IPS-NIHi7 (cell line): ENCODE measurements at regions not wholly inside any gene's neighbourhood (a gene's known extent, or its start where the extent isn't known, plus 50 kb on each side); places are given as distances from the start of the nearest gene placed in this dataset.
A peak's percentile ranks its signal among the peaks of the same experiment; 100 is the strongest.
"Not testable (repeated sequence)": the region's sequence is repeated elsewhere in the genome, so short reads cannot be mapped to it uniquely, and the experiment has no call there.

Experiments
- DNase-seq: peaks from one replicate; pipeline ENCODE4 v3.0.0; 2012; ENCODE audit warnings: mixed read lengths; ENCODE audit errors: extremely low spot score

DNA sequence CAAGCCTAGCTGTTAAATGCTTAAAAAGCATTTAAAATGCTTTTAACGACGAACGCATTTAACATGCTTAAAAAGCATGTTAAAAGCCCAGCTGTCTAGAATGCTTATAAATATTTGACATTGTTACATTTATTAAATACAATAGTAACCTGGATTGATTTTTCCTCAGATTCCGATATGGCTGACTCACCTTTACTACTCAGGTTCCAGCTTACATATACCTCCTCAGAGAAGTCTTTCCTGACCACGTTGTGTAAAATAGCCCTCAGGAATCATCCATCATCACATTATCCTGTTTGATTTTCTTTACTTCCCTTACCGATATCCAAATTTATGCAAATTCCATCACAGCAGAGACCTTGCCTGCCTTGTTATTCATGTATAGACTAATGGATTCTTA lies 51.4 kb downstream of the SLC41A2 start:
- no peak for DNase-seq

GRCh38 chr12:104905446-104905845 lies 52.6 kb downstream of the SLC41A2 start:
- DNase-seq: not testable (repeated sequence)

GRCh38 chr12:104903648-104904423 lies 54.3 kb downstream of the SLC41A2 start:
- DNase-seq: no peak

- no peak for DNase-seq
Measured at GRCh38 chr12:104902125-104902524, 56.0 kb downstream of the SLC41A2 start.

- DNase-seq: no peak
Measured at GRCh38 chr12:104896710-104897109, 61.4 kb downstream of the SLC41A2 start.

DNA sequence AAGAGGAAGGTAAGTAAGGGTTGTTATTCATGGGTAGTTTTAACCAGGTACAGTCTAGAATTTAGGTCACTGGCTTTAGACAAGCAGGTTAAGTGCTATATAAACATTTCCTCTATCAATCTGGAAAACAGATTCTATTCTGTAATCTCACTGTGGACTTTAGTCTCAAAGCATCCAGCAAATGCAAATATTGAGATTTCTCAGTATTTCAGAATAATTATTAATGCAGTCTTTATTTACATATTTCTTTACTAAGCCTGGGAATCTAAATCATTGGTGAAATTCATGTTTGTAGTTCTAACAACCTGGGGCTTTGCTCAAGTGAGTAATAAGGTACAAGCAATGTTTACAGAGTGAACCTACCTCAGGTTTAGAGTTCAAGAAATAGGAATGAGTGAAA lies 61.9 kb downstream of the SLC41A2 start:
- DNase-seq: no peak

- no peak for DNase-seq
Measured at GRCh38 chr12:104895415-104895814, 62.7 kb downstream of the SLC41A2 start.

DNA sequence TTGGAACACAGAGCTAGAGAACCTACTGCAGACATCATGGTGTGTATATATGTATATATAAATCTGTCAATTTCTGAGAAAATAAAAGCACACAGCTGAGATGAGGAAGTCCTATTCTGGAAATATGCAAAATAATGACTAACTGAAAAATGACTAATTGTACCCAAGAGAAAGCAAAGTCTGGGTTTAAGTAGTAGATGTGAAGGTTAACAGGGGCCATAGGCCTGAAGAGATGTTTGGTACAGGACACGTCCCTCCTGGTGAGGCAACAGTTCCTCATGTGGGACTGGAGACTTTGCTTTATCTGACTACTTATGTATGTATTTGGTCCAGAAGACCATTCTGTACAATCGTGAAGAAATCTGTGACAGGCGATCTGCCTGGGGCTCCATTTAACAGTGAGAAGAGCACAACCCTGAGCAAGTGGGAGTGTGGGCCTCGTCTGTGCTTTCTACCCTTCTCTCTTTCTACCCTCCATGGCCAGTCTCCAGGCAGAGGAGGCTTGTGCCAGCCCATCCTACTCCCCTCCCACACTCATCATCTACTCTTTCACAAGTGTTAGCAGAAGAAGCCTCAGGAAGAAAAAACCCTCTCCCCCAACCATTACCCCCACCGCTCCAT lies 67.5 kb downstream of the SLC41A2 start:
- DNase-seq: no peak

DNA sequence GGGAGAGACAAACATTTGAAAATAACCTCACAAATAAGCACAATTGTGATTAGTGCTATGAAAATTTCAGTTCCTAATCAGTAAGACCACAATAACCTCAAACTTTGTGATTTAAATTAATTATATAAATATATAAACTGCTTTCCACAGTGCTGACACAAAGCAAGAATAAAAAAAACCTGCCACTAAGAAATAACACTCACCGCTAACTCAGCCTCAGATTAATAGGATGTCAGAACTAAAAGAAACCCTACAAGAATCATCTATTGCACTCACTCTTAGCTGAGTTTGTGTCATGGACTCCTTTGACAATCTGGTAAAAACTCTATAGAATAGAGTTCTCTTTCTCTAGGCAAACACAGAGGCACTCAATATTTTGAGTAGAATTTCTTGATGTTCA lies 68.4 kb downstream of the SLC41A2 start:
- no peak for DNase-seq

DNA sequence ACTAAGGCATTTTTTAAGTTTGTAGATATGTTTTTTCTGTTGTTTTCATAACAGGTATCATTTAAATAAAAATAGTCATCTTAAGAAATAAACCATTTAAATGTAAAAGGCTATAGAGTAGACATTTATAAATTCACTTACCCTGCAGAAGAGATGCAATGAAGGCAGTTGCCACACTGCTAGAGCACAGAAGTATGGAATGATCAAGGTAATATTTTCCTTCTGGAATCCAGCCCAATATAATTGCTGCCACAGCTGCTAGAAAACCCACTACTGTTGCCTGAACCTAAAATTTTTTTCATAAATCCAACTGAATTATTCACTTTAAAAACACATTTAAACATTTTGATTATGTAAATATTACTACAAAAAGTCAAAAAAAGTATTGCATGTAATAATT lies 69.2 kb downstream of the SLC41A2 start:
- DNase-seq: no peak

- no peak for DNase-seq
Measured at GRCh38 chr12:104888481-104888880, 69.6 kb downstream of the SLC41A2 start.

DNA sequence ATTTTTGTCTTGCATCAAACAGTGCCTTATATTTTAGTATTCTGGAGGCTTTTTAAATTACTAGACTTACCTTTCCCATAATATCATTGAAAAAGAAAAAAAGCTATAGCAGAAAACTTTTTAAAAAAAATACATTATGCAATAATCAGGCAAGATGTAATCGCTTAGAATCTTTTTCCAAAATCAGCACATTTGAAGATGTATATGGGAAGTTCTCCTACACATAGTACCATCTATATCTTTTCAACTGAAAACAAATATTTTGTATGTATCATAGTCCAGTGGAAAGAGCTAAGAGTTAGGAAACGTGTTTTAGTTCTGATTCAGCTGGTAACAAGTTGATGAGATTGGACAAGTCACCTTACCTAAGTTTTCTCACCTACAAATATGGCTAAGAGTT lies 70.6 kb downstream of the SLC41A2 start:
- no peak for DNase-seq

GRCh38 chr12:104886418-104887401 lies 71.4 kb downstream of the SLC41A2 start:
- no peak for DNase-seq

DNA sequence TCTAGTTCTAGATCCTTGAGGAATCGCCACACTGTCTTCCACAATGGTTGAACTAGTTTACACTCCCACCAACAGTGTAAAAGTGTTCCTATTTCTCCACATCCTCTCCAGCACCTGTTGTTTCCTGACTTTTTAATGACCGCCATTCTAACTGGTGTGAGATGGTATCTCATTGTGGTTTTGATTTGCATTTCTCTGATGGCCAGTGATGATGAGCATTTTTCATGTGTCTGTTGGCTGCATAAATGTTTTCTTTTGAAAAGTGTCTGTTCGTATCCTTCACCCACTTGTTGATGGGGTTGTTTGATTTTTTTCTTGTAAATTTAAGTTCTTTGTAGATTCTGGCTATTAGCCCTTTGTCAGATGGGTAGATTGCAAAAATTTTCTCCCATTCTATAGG lies 79.2 kb downstream of the SLC41A2 start:
- DNase-seq: not testable (repeated sequence)

GRCh38 chr12:104877103-104877705 lies 80.9 kb downstream of the SLC41A2 start:
- peak; percentile 12 for DNase-seq

GRCh38 chr12:104873374-104873773 lies 84.7 kb downstream of the SLC41A2 start:
- DNase-seq: no peak

DNA sequence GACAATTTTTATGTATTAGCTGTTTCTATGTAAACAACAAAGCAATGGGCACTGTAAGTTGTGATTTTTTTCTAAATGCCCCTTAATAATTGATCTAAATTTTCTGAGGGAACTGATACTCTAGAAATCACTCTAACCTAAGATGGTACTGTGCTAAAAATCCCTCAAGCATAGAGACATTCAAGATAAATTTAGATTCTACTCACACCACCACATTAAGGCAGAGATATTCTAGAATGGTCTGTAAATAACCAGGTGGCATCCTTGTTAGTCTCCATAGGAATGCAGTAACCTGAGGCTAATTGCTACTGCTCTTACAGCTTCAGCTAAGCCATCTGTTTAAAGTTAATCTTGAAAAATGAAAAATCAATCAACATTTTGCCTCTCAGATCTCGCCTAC lies 87.3 kb downstream of the SLC41A2 start:
- no peak for DNase-seq

- DNase-seq: no peak
Measured at GRCh38 chr12:104866291-104866690, 91.8 kb downstream of the SLC41A2 start.

- DNase-seq: no peak
Measured at GRCh38 chr12:104865080-104865479, 93.0 kb downstream of the SLC41A2 start.

DNA sequence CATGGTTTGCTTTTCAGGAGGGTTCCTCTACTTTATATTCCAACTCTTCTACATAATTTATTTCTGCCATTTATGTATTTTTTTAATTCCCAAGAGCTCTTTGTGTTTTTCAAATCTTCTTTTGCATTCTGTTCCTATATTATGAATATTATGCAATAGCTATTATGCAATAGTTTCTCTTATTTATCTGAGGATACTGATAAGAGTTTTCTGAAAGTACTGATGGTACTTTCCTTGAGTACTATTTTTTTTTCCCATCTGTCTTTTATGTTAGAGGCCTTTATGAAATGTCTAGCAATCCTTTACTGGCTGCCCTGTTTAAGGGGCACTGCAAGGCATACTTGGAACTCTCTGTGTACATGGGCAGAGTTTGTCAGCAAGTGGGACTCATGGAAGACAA lies 93.4 kb downstream of the SLC41A2 start:
- no peak for DNase-seq

GRCh38 chr12:104863296-104863948 lies 94.7 kb downstream of the SLC41A2 start:
- DNase-seq: no peak
